GM12892 (cell line): ENCODE measurements at regions not wholly inside any gene's neighbourhood (a gene's known extent, or its start where the extent isn't known, plus 50 kb on each side); places are given as distances from the start of the nearest gene placed in this dataset.

Experiments
- POLR2A ChIP-seq: IDR thresholded peaks from 2 replicates; pipeline ENCODE4 v1.6.1; 2011; ENCODE audit warnings: low read depth, low read length, control low read depth
- TAF1 ChIP-seq: IDR thresholded peaks from 2 replicates; pipeline ENCODE4 v1.6.1; 2011; ENCODE audit warnings: low read depth, mild to moderate bottlenecking, control low read depth, low read length, borderline replicate concordance

GRCh38 chr12:125734137-125734536 is 668.9 kb downstream of the AACS start:
- TF ChIP-seq POLR2A (no peak), TAF1 (no peak)
